Esophagus muscularis mucosa (tissue), 4 donors: ENCODE measurements at regions not wholly inside any gene's neighbourhood (a gene's known extent, or its start where the extent isn't known, plus 50 kb on each side); places are given as distances from the start of the nearest gene placed in this dataset.

Experiments
- DNase-seq: peaks from one replicate; pipeline ENCODE4 v3.0.0-alpha.2; 2017; ENCODE audit errors: extremely low spot score
- H3K27ac ChIP-seq, 4 donors: fragments of 200-600 bp; sonication (generic); replicated peaks in 1 of 4; 1 replicate in 3 of 4; 2 replicates in 1 of 4; pipeline ENCODE4 v1.5.1; 2016 to 2019; ENCODE audit warnings: mild to moderate bottlenecking in 1 of 4
- H3K27me3 ChIP-seq, 4 donors: fragments of 200-600 bp; sonication (generic); one replicate each; pipeline versions ENCODE4 v1.5.1 to v1.6.0; 2016 to 2019
- H3K36me3 ChIP-seq, 4 donors: fragments of 200-600 bp; sonication (generic); one replicate each; pipeline ENCODE4 v1.5.1; 2016 to 2019
- H3K4me1 ChIP-seq, 4 donors: fragments of 200-600 bp; sonication (generic); one replicate each; pipeline ENCODE4 v1.5.1; 2016 to 2019
- H3K4me3 ChIP-seq, 4 donors: fragments of 200-600 bp; sonication (generic); 1 replicate in 2 of 4; 2 replicates in 2 of 4; pipeline ENCODE4 v1.5.1; 2016 to 2019; ENCODE audit warnings: mild to moderate bottlenecking in 4 of 4, moderate library complexity in 1 of 4
- H3K9me3 ChIP-seq, 4 donors: fragments of 200-600 bp; sonication (generic); 1 replicate in 3 of 4; 2 replicates in 1 of 4; pipeline ENCODE4 v1.5.1; 2016 to 2019
- EP300 ChIP-seq: sonication (generic); formaldehyde crosslinking; IDR thresholded peaks from one replicate; pipeline ENCODE4 v1.6.1; 2017; ENCODE audit warnings: antibody characterized with exemption
- POLR2A ChIP-seq: fragments of 450-650 bp; IDR thresholded peaks from one replicate; pipeline ENCODE4 v1.6.1; 2017; ENCODE audit warnings: antibody characterized with exemption, moderate library complexity, mild to moderate bottlenecking, low read depth
- POLR2AphosphoS5 ChIP-seq, 2 donors: sonication (generic); formaldehyde crosslinking; IDR thresholded peaks; one replicate each; pipeline ENCODE4 v1.6.1; 2017; ENCODE audit warnings: antibody characterized with exemption in 2 of 2
- WGBS: methylation state at CpG from one replicate; pipeline ENCODE4 v1.1.5; 2018; 5-methylcytosine and 5-hydroxymethylcytosine counted together
- intact Hi-C: fragments of 100-400 bp; cut with DNase I; formaldehyde crosslinking; loops from one replicate; pipeline ENCODE4 v1.15.1; 2023
- TF ChIP-seq, protein P1 (sequence below), 3 experiments: fragments of 200-600 bp in 2 of 3; fragments of 450-650 bp in 1 of 3; sonication (generic) in 2 of 3; IDR thresholded peaks; one replicate each; pipeline ENCODE4 v1.5.1; 2017 to 2019; ENCODE audit warnings: antibody characterized with exemption in 3 of 3, mild to moderate bottlenecking in 2 of 3, moderate library complexity in 1 of 3

DNA sequence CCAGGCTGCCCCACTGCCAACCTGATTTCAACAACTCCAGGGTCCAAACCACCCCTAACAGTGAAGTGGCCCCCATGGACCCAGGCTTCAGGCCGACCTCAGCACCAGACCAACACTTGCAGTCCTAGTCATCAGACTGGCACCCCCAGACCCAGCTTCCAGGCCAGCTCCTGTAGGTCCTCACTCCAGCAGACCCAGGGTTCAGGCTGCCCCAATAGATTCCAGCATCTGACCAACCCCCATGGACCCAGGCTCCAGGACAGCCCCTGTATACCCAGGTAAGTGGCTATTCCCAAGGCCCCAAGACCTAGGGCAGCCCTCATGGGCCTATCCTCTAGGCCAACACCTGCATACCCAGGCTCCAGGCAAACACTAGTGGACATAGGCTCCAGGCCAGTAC, 193.8 kb upstream of the OBI1 start:
- TF ChIP-seq, protein P1, sequence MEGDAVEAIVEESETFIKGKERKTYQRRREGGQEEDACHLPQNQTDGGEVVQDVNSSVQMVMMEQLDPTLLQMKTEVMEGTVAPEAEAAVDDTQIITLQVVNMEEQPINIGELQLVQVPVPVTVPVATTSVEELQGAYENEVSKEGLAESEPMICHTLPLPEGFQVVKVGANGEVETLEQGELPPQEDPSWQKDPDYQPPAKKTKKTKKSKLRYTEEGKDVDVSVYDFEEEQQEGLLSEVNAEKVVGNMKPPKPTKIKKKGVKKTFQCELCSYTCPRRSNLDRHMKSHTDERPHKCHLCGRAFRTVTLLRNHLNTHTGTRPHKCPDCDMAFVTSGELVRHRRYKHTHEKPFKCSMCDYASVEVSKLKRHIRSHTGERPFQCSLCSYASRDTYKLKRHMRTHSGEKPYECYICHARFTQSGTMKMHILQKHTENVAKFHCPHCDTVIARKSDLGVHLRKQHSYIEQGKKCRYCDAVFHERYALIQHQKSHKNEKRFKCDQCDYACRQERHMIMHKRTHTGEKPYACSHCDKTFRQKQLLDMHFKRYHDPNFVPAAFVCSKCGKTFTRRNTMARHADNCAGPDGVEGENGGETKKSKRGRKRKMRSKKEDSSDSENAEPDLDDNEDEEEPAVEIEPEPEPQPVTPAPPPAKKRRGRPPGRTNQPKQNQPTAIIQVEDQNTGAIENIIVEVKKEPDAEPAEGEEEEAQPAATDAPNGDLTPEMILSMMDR (IDR thresholded peaks at IDR 0.05), result no peak
- TF ChIP-seq POLR2A (no peak), POLR2AphosphoS5 (IDR thresholded peaks at IDR 0.05) (no peak), EP300 (no peak)
- 86% methylated on average over 1 of the region's 1 CpG for WGBS
- peaks cover 0 to 20% (median 3%) of the 10 kb centered on the region in 4 donors for H3K9me3 ChIP-seq
- no peak for DNase-seq
- H3K27ac ChIP-seq, result no peak overlapping the region
- no peaks in the 10 kb centered on the region for H3K27me3 ChIP-seq
- intact Hi-C loops, result no loop called here
- H3K4me3 ChIP-seq, result no peak overlapping the region
- H3K4me1 ChIP-seq, result no peaks in the 10 kb centered on the region
- H3K36me3 ChIP-seq, result no peaks in the 10 kb centered on the region

- no peaks in the 10 kb centered on the region for H3K9me3 ChIP-seq
- WGBS, result 70% methylated on average over 3 of the region's 3 CpGs
Measured at GRCh38 chr13:78845656-78846365, 186.9 kb upstream of the OBI1 start.

GRCh38 chr13:78844106-78844505, 185.2 kb upstream of the OBI1 start:
- 91% methylated on average over 4 of the region's 4 CpGs for WGBS
- Histone ChIP-seq H3K27ac (no peak overlapping the region), H3K4me1 (no peaks in the 10 kb centered on the region), H3K9me3 (no peaks in the 10 kb centered on the region), H3K27me3 (no peaks in the 10 kb centered on the region), H3K4me3 (no peak overlapping the region), H3K36me3 (no peaks in the 10 kb centered on the region)
- no peak for DNase-seq
- TF ChIP-seq POLR2AphosphoS5 (IDR thresholded peaks at IDR 0.05), result no peak
- TF ChIP-seq EP300, result no peak
- TF ChIP-seq POLR2A, result no peak
- TF ChIP-seq, protein P1 (IDR thresholded peaks at IDR 0.05), result no peak
- intact Hi-C loops, result no loop called here

More at GRCh38 chr13:78845656-78846365, 186.9 kb upstream of the OBI1 start:
- Histone ChIP-seq H3K27ac (no peak overlapping the region), H3K36me3 (no peaks in the 10 kb centered on the region), H3K4me3 (no peak overlapping the region), H3K27me3 (no peaks in the 10 kb centered on the region), H3K4me1 (no peaks in the 10 kb centered on the region)
- no peak for DNase-seq
- TF ChIP-seq POLR2AphosphoS5 (IDR thresholded peaks at IDR 0.05) (no peak), EP300 (no peak), POLR2A (no peak)
- TF ChIP-seq, protein P1 (IDR thresholded peaks at IDR 0.05), result no peak
- intact Hi-C loops, result no loop called here

GRCh38 chr13:78841358-78841963, 182.5 kb upstream of the OBI1 start:
- WGBS, result 72% methylated on average over 7 of the region's 7 CpGs

More at GRCh38 chr13:78841358-78841963, 182.5 kb upstream of the OBI1 start:
- H3K36me3 ChIP-seq, result no peaks in the 10 kb centered on the region
- H3K4me3 ChIP-seq, result no peak overlapping the region
- no peaks in the 10 kb centered on the region for H3K4me1 ChIP-seq
- TF ChIP-seq POLR2AphosphoS5 (IDR thresholded peaks at IDR 0.05) (no peak), EP300 (no peak), POLR2A (no peak)
- TF ChIP-seq, protein P1 (IDR thresholded peaks at IDR 0.05), result no peak
- no peaks in the 10 kb centered on the region for H3K9me3 ChIP-seq
- no peaks in the 10 kb centered on the region for H3K27me3 ChIP-seq
- intact Hi-C loops, result no loop called here
- no peak for DNase-seq
- H3K27ac ChIP-seq, result no peak overlapping the region
